HepG2 (cell line): ENCODE measurements at regions not wholly inside any gene's neighbourhood (a gene's known extent, or its start where the extent isn't known, plus 50 kb on each side); places are given as distances from the start of the nearest gene placed in this dataset.

Experiments used
- DPF2 ChIP-seq: sonication (generic); formaldehyde crosslinking; IDR thresholded peaks from 2 replicates; pipeline ENCODE4 v1.4.0; 2020; ENCODE audit warnings: mild to moderate bottlenecking, low read depth, missing genetic modification reagents, borderline replicate concordance
- ERF ChIP-seq: IDR thresholded peaks from 2 replicates; pipeline ENCODE4 v1.6.1; 2018; ENCODE audit warnings: missing biosample characterization, missing genetic modification reagents
- ESRRA ChIP-seq: sonication (generic); formaldehyde crosslinking; IDR thresholded peaks from 2 replicates; pipeline ENCODE4 v1.5.1; 2020; ENCODE audit warnings: mild to moderate bottlenecking, low read depth, missing genetic modification reagents
- KMT2B ChIP-seq: IDR thresholded peaks from 2 replicates; pipeline ENCODE4 v1.6.1; 2016; ENCODE audit warnings: missing genetic modification reagents, missing compliant biosample characterization
- YEATS2 ChIP-seq: sonication (generic); formaldehyde crosslinking; IDR thresholded peaks from 2 replicates; pipeline ENCODE4 v1.4.0; 2020; ENCODE audit warnings: missing genetic modification reagents, borderline replicate concordance
- ZSCAN9 ChIP-seq: IDR thresholded peaks from 2 replicates; pipeline ENCODE4 v1.6.1; 2016; ENCODE audit warnings: borderline replicate concordance
- TF ChIP-seq, protein P1 (sequence below): sonication (generic); formaldehyde crosslinking; IDR thresholded peaks from 2 replicates; pipeline ENCODE4 v1.4.0; 2020; ENCODE audit warnings: missing genetic modification reagents, borderline replicate concordance
- TF ChIP-seq, protein P2 (sequence below): sonication (generic); formaldehyde crosslinking; IDR thresholded peaks from 2 replicates; pipeline ENCODE4 v1.5.0; 2020; ENCODE audit warnings: mild to moderate bottlenecking, missing genetic modification reagents, borderline replicate concordance

DNA sequence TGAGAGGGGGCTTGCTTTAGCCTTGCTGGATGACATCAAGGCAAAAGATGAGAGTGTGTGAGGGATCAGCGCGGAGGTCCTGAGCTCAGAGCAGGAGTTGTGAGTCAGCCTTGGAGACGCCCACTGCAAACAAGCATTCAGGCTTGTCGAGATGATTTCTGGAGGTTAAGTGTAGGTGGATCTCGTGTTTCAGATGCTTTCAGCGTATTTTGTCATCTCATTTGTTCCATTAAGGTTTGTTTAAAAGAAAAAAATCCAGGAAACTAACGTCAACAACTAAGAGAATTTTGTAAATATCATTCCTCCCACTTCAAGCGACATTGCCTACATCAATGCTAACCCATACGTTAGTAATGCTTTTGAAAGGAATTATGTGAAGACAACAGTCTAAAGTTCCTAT is 715.4 kb upstream of the NRP1 start (continued):
- TF ChIP-seq, protein P1, sequence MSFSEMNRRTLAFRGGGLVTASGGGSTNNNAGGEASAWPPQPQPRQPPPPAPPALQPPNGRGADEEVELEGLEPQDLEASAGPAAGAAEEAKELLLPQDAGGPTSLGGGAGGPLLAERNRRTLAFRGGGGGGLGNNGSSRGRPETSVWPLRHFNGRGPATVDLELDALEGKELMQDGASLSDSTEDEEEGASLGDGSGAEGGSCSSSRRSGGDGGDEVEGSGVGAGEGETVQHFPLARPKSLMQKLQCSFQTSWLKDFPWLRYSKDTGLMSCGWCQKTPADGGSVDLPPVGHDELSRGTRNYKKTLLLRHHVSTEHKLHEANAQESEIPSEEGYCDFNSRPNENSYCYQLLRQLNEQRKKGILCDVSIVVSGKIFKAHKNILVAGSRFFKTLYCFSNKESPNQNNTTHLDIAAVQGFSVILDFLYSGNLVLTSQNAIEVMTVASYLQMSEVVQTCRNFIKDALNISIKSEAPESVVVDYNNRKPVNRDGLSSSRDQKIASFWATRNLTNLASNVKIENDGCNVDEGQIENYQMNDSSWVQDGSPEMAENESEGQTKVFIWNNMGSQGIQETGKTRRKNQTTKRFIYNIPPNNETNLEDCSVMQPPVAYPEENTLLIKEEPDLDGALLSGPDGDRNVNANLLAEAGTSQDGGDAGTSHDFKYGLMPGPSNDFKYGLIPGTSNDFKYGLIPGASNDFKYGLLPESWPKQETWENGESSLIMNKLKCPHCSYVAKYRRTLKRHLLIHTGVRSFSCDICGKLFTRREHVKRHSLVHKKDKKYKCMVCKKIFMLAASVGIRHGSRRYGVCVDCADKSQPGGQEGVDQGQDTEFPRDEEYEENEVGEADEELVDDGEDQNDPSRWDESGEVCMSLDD = no peak
- TF ChIP-seq DPF2 (CRISPR knock-in tag) (no peak), YEATS2 (CRISPR knock-in tag) (no peak), KMT2B (CRISPR knock-in tag) (no peak), ZSCAN9 (CRISPR knock-in tag) (no peak), ESRRA (CRISPR knock-in tag) (no peak), ERF (no peak)
- TF ChIP-seq, protein P2, sequence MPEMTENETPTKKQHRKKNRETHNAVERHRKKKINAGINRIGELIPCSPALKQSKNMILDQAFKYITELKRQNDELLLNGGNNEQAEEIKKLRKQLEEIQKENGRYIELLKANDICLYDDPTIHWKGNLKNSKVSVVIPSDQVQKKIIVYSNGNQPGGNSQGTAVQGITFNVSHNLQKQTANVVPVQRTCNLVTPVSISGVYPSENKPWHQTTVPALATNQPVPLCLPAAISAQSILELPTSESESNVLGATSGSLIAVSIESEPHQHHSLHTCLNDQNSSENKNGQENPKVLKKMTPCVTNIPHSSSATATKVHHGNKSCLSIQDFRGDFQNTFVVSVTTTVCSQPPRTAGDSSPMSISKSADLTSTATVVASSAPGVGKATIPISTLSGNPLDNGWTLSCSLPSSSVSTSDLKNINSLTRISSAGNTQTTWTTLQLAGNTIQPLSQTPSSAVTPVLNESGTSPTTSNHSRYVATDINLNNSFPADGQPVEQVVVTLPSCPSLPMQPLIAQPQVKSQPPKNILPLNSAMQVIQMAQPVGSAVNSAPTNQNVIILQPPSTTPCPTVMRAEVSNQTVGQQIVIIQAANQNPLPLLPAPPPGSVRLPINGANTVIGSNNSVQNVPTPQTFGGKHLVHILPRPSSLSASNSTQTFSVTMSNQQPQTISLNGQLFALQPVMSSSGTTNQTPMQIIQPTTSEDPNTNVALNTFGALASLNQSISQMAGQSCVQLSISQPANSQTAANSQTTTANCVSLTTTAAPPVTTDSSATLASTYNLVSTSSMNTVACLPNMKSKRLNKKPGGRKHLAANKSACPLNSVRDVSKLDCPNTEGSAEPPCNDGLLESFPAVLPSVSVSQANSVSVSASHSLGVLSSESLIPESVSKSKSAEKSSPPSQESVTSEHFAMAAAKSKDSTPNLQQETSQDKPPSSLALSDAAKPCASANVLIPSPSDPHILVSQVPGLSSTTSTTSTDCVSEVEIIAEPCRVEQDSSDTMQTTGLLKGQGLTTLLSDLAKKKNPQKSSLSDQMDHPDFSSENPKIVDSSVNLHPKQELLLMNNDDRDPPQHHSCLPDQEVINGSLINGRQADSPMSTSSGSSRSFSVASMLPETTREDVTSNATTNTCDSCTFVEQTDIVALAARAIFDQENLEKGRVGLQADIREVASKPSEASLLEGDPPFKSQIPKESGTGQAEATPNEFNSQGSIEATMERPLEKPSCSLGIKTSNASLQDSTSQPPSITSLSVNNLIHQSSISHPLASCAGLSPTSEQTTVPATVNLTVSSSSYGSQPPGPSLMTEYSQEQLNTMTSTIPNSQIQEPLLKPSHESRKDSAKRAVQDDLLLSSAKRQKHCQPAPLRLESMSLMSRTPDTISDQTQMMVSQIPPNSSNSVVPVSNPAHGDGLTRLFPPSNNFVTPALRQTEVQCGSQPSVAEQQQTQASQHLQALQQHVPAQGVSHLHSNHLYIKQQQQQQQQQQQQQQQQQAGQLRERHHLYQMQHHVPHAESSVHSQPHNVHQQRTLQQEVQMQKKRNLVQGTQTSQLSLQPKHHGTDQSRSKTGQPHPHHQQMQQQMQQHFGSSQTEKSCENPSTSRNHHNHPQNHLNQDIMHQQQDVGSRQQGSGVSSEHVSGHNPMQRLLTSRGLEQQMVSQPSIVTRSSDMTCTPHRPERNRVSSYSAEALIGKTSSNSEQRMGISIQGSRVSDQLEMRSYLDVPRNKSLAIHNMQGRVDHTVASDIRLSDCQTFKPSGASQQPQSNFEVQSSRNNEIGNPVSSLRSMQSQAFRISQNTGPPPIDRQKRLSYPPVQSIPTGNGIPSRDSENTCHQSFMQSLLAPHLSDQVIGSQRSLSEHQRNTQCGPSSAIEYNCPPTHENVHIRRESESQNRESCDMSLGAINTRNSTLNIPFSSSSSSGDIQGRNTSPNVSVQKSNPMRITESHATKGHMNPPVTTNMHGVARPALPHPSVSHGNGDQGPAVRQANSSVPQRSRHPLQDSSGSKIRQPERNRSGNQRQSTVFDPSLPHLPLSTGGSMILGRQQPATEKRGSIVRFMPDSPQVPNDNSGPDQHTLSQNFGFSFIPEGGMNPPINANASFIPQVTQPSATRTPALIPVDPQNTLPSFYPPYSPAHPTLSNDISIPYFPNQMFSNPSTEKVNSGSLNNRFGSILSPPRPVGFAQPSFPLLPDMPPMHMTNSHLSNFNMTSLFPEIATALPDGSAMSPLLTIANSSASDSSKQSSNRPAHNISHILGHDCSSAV (CRISPR knock-in tag) = no peak
